ENCODE measurements at regions not wholly inside any gene's neighbourhood (a gene's known extent, or its start where the extent isn't known, plus 50 kb on each side); places are given as distances from the start of the nearest gene placed in this dataset.
"Not testable (repeated sequence)": the region's sequence is repeated elsewhere in the genome, so short reads cannot be mapped to it uniquely, and the experiment has no call there.

- BruUV-seq (replicated peaks) = no TSS peak
- ChIA-PET POLR2A (no interaction called here), CTCF (no interaction called here)
- H3K4me3 ChIP-seq (ENCODE audit: low read depth, low read length) = no peak overlapping the region
- H3K27me3 ChIP-seq (replicated peaks; ENCODE audit: control insufficient read depth, insufficient read depth, low read length) = no peaks in the 10 kb centered on the region
- peaks cover 6% of the 10 kb centered on the region for H3K27me3 Mint-ChIP-seq (ENCODE audit: insufficient read depth, unreplicated experiment)
- intact Hi-C loops (cut with micrococcal nuclease; ENCODE audit: unreplicated experiment) = no loop called here
- H3K27ac Mint-ChIP-seq (ENCODE audit: unreplicated experiment) = no peak overlapping the region
- no peaks in the 10 kb centered on the region for H3K9me3 ChIP-seq
- H3K4me1 ChIP-seq = no peaks in the 10 kb centered on the region
- no peak for DNase-seq
- H3K4me3 Mint-ChIP-seq (ENCODE audit: unreplicated experiment) = no peak overlapping the region
- no peak for TF ChIP-seq CTCF (IDR thresholded peaks at IDR 0.05; ENCODE audit: insufficient read depth in 1 of 2, low read depth in 1 of 2, low read length in 1 of 2, severe bottlenecking in 1 of 2, unreplicated experiment in 1 of 2)
- H3K4me1 Mint-ChIP-seq (ENCODE audit: low read depth, unreplicated experiment) = no peaks in the 10 kb centered on the region
- no peaks in the 10 kb centered on the region for H3K36me3 ChIP-seq (ENCODE audit: control insufficient read depth, insufficient read depth, low read length)
- no peaks in the 10 kb centered on the region for H3K36me3 Mint-ChIP-seq (ENCODE audit: insufficient read depth, unreplicated experiment)
- H3K9me3 Mint-ChIP-seq (ENCODE audit: unreplicated experiment) = peaks cover 9% of the 10 kb centered on the region
Observed at GRCh38 chr6:76984572-76984971, 478.7 kb downstream of the HTR1B start.

- no peaks in the 10 kb centered on the region for H3K4me1 ChIP-seq
- H3K36me3 Mint-ChIP-seq (ENCODE audit: insufficient read depth, unreplicated experiment) = no peaks in the 10 kb centered on the region
- H3K27me3 ChIP-seq (replicated peaks; ENCODE audit: control insufficient read depth, insufficient read depth, low read length) = no peaks in the 10 kb centered on the region
- intact Hi-C loops (cut with micrococcal nuclease; ENCODE audit: unreplicated experiment) = no loop called here
- H3K9me3 Mint-ChIP-seq (ENCODE audit: unreplicated experiment) = no peaks in the 10 kb centered on the region
- H3K4me3 ChIP-seq (ENCODE audit: low read depth, low read length) = no peak overlapping the region
- H3K27me3 Mint-ChIP-seq (ENCODE audit: insufficient read depth, unreplicated experiment) = peaks cover 6% of the 10 kb centered on the region
- no peak overlapping the region for H3K27ac Mint-ChIP-seq (ENCODE audit: unreplicated experiment)
- TF ChIP-seq CTCF (IDR thresholded peaks at IDR 0.05; ENCODE audit: insufficient read depth in 1 of 2, low read depth in 1 of 2, low read length in 1 of 2, severe bottlenecking in 1 of 2, unreplicated experiment in 1 of 2) = no peak
- DNase-seq = no peak
- ChIA-PET POLR2A (no interaction called here), CTCF (no interaction called here)
- no TSS peak for BruUV-seq (replicated peaks)
- no peaks in the 10 kb centered on the region for H3K36me3 ChIP-seq (ENCODE audit: control insufficient read depth, insufficient read depth, low read length)
- H3K4me3 Mint-ChIP-seq (ENCODE audit: unreplicated experiment) = no peak overlapping the region
- no peaks in the 10 kb centered on the region for H3K9me3 ChIP-seq
- no peaks in the 10 kb centered on the region for H3K4me1 Mint-ChIP-seq (ENCODE audit: low read depth, unreplicated experiment)
Observed at GRCh38 chr6:76982476-76983199, 480.7 kb downstream of the HTR1B start.

GRCh38 chr6:76972474-76972873 lies 490.8 kb downstream of the HTR1B start:
- DNase-seq = no peak
- Histone ChIP-seq H3K36me3 (ENCODE audit: control insufficient read depth, insufficient read depth, low read length) (no peaks in the 10 kb centered on the region), H3K4me1 (no peaks in the 10 kb centered on the region), H3K9me3 (no peaks in the 10 kb centered on the region), H3K4me3 (ENCODE audit: low read depth, low read length) (no peak overlapping the region), H3K27me3 (replicated peaks; ENCODE audit: control insufficient read depth, insufficient read depth, low read length) (no peaks in the 10 kb centered on the region)
- POLR2A ChIA-PET = no interaction called here
- H3K4me1 Mint-ChIP-seq (ENCODE audit: low read depth, unreplicated experiment) = no peaks in the 10 kb centered on the region
- intact Hi-C loops (cut with micrococcal nuclease; ENCODE audit: unreplicated experiment) = no loop called here
- TF ChIP-seq CTCF (IDR thresholded peaks at IDR 0.05; ENCODE audit: insufficient read depth in 1 of 2, low read depth in 1 of 2, low read length in 1 of 2, severe bottlenecking in 1 of 2, unreplicated experiment in 1 of 2) = no peak
- CTCF ChIA-PET = no interaction called here
- H3K27me3 Mint-ChIP-seq (ENCODE audit: insufficient read depth, unreplicated experiment) = no peaks in the 10 kb centered on the region
- no TSS peak for BruUV-seq (replicated peaks)
- H3K4me3 Mint-ChIP-seq (ENCODE audit: unreplicated experiment) = no peak overlapping the region
- peaks cover 7% of the 10 kb centered on the region for H3K9me3 Mint-ChIP-seq (ENCODE audit: unreplicated experiment)
- H3K36me3 Mint-ChIP-seq (ENCODE audit: insufficient read depth, unreplicated experiment) = no peaks in the 10 kb centered on the region
- H3K27ac Mint-ChIP-seq (ENCODE audit: unreplicated experiment) = no peak overlapping the region

- H3K27ac Mint-ChIP-seq (ENCODE audit: unreplicated experiment); DNase-seq; H3K36me3 Mint-ChIP-seq (ENCODE audit: insufficient read depth, unreplicated experiment); H3K9me3 Mint-ChIP-seq (ENCODE audit: unreplicated experiment); H3K27me3 Mint-ChIP-seq (ENCODE audit: insufficient read depth, unreplicated experiment); POLR2A ChIA-PET; CTCF ChIA-PET; H3K27me3 ChIP-seq (replicated peaks; ENCODE audit: control insufficient read depth, insufficient read depth, low read length); H3K4me3 Mint-ChIP-seq (ENCODE audit: unreplicated experiment); BruUV-seq (replicated peaks); H3K4me3 ChIP-seq (ENCODE audit: low read depth, low read length); H3K36me3 ChIP-seq (ENCODE audit: control insufficient read depth, insufficient read depth, low read length); H3K4me1 Mint-ChIP-seq (ENCODE audit: low read depth, unreplicated experiment); intact Hi-C loops (cut with micrococcal nuclease; ENCODE audit: unreplicated experiment); H3K9me3 ChIP-seq; H3K4me1 ChIP-seq: not testable (repeated sequence)
Observed at GRCh38 chr6:76959177-76959576, 504.1 kb downstream of the HTR1B start.
